H1 (cell line): ENCODE measurements at regions not wholly inside any gene's neighbourhood (a gene's known extent, or its start where the extent isn't known, plus 50 kb on each side); places are given as distances from the start of the nearest gene placed in this dataset.

Source experiments
- CTCF ChIA-PET: fragments of 300-600 bp; sonication (Branson Sonifier 250); formaldehyde crosslinking; loops from one replicate; lab custom pipeline; 2021; ENCODE audit not compliant: partially characterized antibody; lab: Charles Lee
- POLR2A ChIA-PET: fragments of 300-600 bp; sonication (Branson Sonifier 250); formaldehyde crosslinking; loops from one replicate; lab custom pipeline; 2021; ENCODE audit warnings: inconsistent platforms; ENCODE audit not compliant: partially characterized antibody; lab: Charles Lee
- DNase-seq, 2 experiments: peaks; one replicate each; pipeline versions ENCODE4 v3.0.0 to v3.0.0-alpha.2; 2010 to 2022; ENCODE audit warnings: low spot score in 2 of 2, low read depth in 1 of 2, mixed read lengths in 1 of 2
- FAIRE-seq: peaks from 2 replicates; lab custom pipeline; 2011; peaks lifted over from hg19 to GRCh38; lab: Jason Lieb, UNC
- H2AFZ ChIP-seq: 2 replicates; pipeline ENCODE4 v1.8.1; 2012; ENCODE audit warnings: low read length, inconsistent platforms
- H2AK5ac ChIP-seq: 2 replicates; pipeline ENCODE4 v1.6.1; 2013; ENCODE audit warnings: low read depth, low read length
- H2BK120ac ChIP-seq: replicated peaks from 2 replicates; pipeline ENCODE3; 2013; ENCODE audit warnings: low read depth, low read length, inconsistent platforms
- H2BK12ac ChIP-seq: 2 replicates; pipeline ENCODE4 v1.6.1; 2013; ENCODE audit warnings: low read depth, low read length
- H2BK15ac ChIP-seq: 2 replicates; pipeline ENCODE4 v1.6.1; 2013; ENCODE audit warnings: low read length
- H2BK20ac ChIP-seq: 2 replicates; pipeline ENCODE4 v1.6.1; 2013; ENCODE audit warnings: low read length
- H2BK5ac ChIP-seq: 2 replicates; pipeline ENCODE4 v1.6.1; 2013; ENCODE audit warnings: low read depth, low read length
- H3K14ac ChIP-seq: 2 replicates; pipeline ENCODE4 v1.6.1; 2013; ENCODE audit warnings: inconsistent platforms; ENCODE audit not compliant: insufficient read length
- H3K18ac ChIP-seq: 2 replicates; pipeline ENCODE4 v1.6.1; 2013; ENCODE audit warnings: low read length; ENCODE audit errors: extremely low read depth
- H3K23ac ChIP-seq: 2 replicates; pipeline ENCODE4 v1.6.1; 2013; ENCODE audit warnings: inconsistent platforms; ENCODE audit not compliant: insufficient read length
- H3K23me2 ChIP-seq: 2 replicates; pipeline ENCODE4 v1.6.1; 2013; ENCODE audit warnings: low read depth, low read length
- H3K27ac ChIP-seq: 2 replicates; pipeline ENCODE4 v1.6.1; 2011; ENCODE audit warnings: low read depth, low read length, inconsistent platforms
- H3K27me3 ChIP-seq, 4 experiments: replicated peaks in 1 of 4; 1 replicate in 1 of 4; 2 replicates in 3 of 4; pipeline versions ENCODE4 v1.6.1 to v1.8.1; 2011 to 2013; ENCODE audit warnings: low read length in 3 of 4, mild to moderate bottlenecking in 3 of 4, inconsistent platforms in 2 of 4, mixed read lengths in 2 of 4, moderate library complexity in 1 of 4; ENCODE audit not compliant: control insufficient read depth in 3 of 4, insufficient read depth in 3 of 4; ENCODE audit errors: extremely low read depth in 1 of 4
- H3K36me3 ChIP-seq, 4 experiments: 2 replicates each; pipeline versions ENCODE4 v1.6.1 to v1.8.1; 2011 to 2013; ENCODE audit warnings: mild to moderate bottlenecking in 4 of 4, low read length in 3 of 4, moderate library complexity in 2 of 4, control low read depth in 1 of 4, inconsistent platforms in 1 of 4; ENCODE audit not compliant: insufficient read depth in 4 of 4, control insufficient read depth in 2 of 4
- H3K4ac ChIP-seq: replicated peaks from 2 replicates; pipeline ENCODE3; 2013; ENCODE audit warnings: low read length, low read depth, mixed read lengths, inconsistent platforms; ENCODE audit not compliant: insufficient read length
- H3K4me1 ChIP-seq, 4 experiments: replicated peaks in 1 of 4; 1 replicate in 1 of 4; 2 replicates in 3 of 4; pipeline versions ENCODE4 v1.6.1 to v1.8.1; 2011 to 2013; ENCODE audit warnings: low read length in 3 of 4, inconsistent platforms in 2 of 4, mixed read lengths in 1 of 4; ENCODE audit not compliant: insufficient read depth in 4 of 4, control insufficient read depth in 3 of 4
- H3K4me2 ChIP-seq, 2 experiments: 2 replicates each; pipeline versions ENCODE4 v1.6.1 to v1.8.1; 2011 to 2013; ENCODE audit warnings: low read depth in 2 of 2, low read length in 2 of 2, control low read depth in 1 of 2, inconsistent platforms in 1 of 2, mild to moderate bottlenecking in 1 of 2; ENCODE audit not compliant: insufficient read depth in 1 of 2
- H3K4me3 ChIP-seq, 4 experiments: fragments of 200-600, 300-600 bp in 1 of 4; sonication (generic), shearing (Covaris generic), sonication (Bioruptor Twin) in 1 of 4; 2 replicates each; pipeline versions ENCODE4 v1.5.1 to v1.8.1; 2011 to 2016; ENCODE audit warnings: low read length in 4 of 4, low read depth in 3 of 4, control low read depth in 2 of 4, inconsistent platforms in 2 of 4, mild to moderate bottlenecking in 2 of 4, mixed read lengths in 1 of 4, moderate library complexity in 1 of 4; ENCODE audit not compliant: insufficient read depth in 2 of 4; ENCODE audit errors: extremely low read depth in 1 of 4
- H3K56ac ChIP-seq: replicated peaks from 2 replicates; pipeline ENCODE3; 2013; ENCODE audit warnings: low read depth, mild to moderate bottlenecking, mixed read lengths, low read length, inconsistent platforms; ENCODE audit not compliant: insufficient read length
- H3K79me1 ChIP-seq: 2 replicates; pipeline ENCODE4 v1.6.1; 2013; ENCODE audit warnings: low read depth, low read length, control low read depth
- H3K79me2 ChIP-seq, 2 experiments: 2 replicates each; pipeline versions ENCODE4 v1.6.1 to v1.8.1; 2012 to 2013; ENCODE audit warnings: low read length in 2 of 2, mild to moderate bottlenecking in 2 of 2, inconsistent platforms in 1 of 2; ENCODE audit not compliant: insufficient read depth in 2 of 2, control insufficient read depth in 1 of 2
- H3K9ac ChIP-seq, 4 experiments: replicated peaks in 1 of 4; 1 replicate in 1 of 4; 2 replicates in 3 of 4; pipeline versions ENCODE4 v1.6.1 to v1.8.1; 2011 to 2013; ENCODE audit warnings: low read depth in 3 of 4, low read length in 3 of 4, control low read depth in 2 of 4, mild to moderate bottlenecking in 2 of 4, moderate library complexity in 2 of 4, inconsistent platforms in 1 of 4; ENCODE audit errors: extremely low read depth in 1 of 4
- H3K9me3 ChIP-seq, 2 experiments: 2 replicates each; pipeline versions ENCODE4 v1.6.1 to v1.8.1; 2012 to 2013; ENCODE audit warnings: mild to moderate bottlenecking in 2 of 2, moderate library complexity in 2 of 2, control low read depth in 1 of 2, inconsistent platforms in 1 of 2, low read depth in 1 of 2, low read length in 1 of 2, mixed read lengths in 1 of 2; ENCODE audit not compliant: insufficient read depth in 2 of 2
- H4K20me1 ChIP-seq, 2 experiments: replicated peaks in 1 of 2; 2 replicates each; pipeline versions ENCODE3 to v1.8.1; 2011 to 2013; ENCODE audit warnings: inconsistent platforms in 2 of 2, low read length in 2 of 2, mild to moderate bottlenecking in 1 of 2; ENCODE audit not compliant: insufficient read depth in 2 of 2, control insufficient read depth in 1 of 2
- H4K5ac ChIP-seq: 2 replicates; pipeline ENCODE4 v1.6.1; 2013; ENCODE audit warnings: low read length, low read depth, mixed read lengths, inconsistent platforms; ENCODE audit not compliant: insufficient read length
- H4K8ac ChIP-seq: 2 replicates; pipeline ENCODE4 v1.8.0; 2013; ENCODE audit warnings: mild to moderate bottlenecking, moderate library complexity, low read length, inconsistent platforms; ENCODE audit not compliant: insufficient read depth; ENCODE audit errors: extremely low read depth
- H4K91ac ChIP-seq: replicated peaks from 2 replicates; pipeline ENCODE3; 2013; ENCODE audit warnings: low read length, mixed read lengths, inconsistent platforms; ENCODE audit not compliant: insufficient read length
- E2F6 ChIP-seq: IDR thresholded peaks from 2 replicates; pipeline ENCODE4 v1.6.1; 2012; ENCODE audit warnings: inconsistent platforms
- SRF ChIP-seq: IDR thresholded peaks from 2 replicates; pipeline ENCODE4 v1.6.1; 2011; ENCODE audit warnings: mild to moderate bottlenecking, low read depth, low read length, moderate library complexity
- SUZ12 ChIP-seq: fragments of 200-600 bp; sonication (generic); IDR thresholded peaks from 2 replicates; pipeline ENCODE4 v1.6.1; 2012; ENCODE audit warnings: mild to moderate bottlenecking, inconsistent platforms, low read length, moderate library complexity, mixed read lengths
- ZNF274 ChIP-seq: IDR thresholded peaks from 2 replicates; pipeline ENCODE4 v1.7.0; 2012; ENCODE audit warnings: low read length, borderline replicate concordance; ENCODE audit errors: extremely low read depth
- WGBS, 2 experiments: shearing (Covaris generic) in 1 of 2; methylation state at CpG; one replicate each; pipeline versions ENCODE4 v1.1.6 to v1.1.7; 2013 to 2015; ENCODE audit warnings: low lambda C conversion rate in 2 of 2, mixed read lengths in 2 of 2, inconsistent platforms in 1 of 2, low coverage in 1 of 2, missing lambda C conversion rate in 1 of 2; ENCODE audit not compliant: insufficient replicate concordance in 2 of 2, insufficient coverage in 1 of 2, insufficient read length in 1 of 2; ENCODE audit errors: extremely low coverage in 1 of 2, missing lambda C conversion rate in 1 of 2; 5-methylcytosine and 5-hydroxymethylcytosine counted together
- TF ChIP-seq, protein P1 (sequence below): IDR thresholded peaks from 2 replicates; pipeline ENCODE4 v1.6.1; 2011; ENCODE audit warnings: low read depth, mild to moderate bottlenecking, low read length; ENCODE audit not compliant: insufficient read depth

DNA sequence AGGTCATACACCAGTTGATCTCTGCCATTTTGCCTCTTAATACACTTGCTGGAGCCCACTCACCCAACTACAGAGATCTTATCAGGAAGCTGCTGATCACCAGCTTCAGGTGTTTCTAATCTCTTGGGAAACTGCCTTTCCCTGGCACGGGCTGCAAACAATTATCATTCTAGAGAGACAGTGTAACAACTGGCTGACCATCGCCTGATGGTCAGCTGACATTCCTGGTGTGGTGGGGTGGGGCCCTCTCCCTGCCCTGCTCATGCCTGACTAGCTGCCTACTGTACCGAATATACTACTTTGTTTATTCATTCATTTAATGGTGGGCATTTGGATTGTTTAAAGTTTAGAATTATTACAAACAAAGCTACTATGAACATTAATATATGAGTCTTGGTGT lies 311.5 kb downstream of the CBLN2 start:
- Histone ChIP-seq H3K27me3 (no peaks in the 10 kb centered on the region), H3K9ac (no peak overlapping the region), H3K4ac (no peak overlapping the region), H3K14ac (no peak overlapping the region), H4K5ac (no peak overlapping the region), H3K27ac (no peak overlapping the region), H3K56ac (no peak overlapping the region), H2BK15ac (no peak overlapping the region), H4K8ac (no peak overlapping the region), H2BK20ac (no peak overlapping the region), H3K79me2 (no peaks in the 10 kb centered on the region), H3K9me3 (peaks cover 30 to 40% of the 10 kb centered on the region in 2 experiments), H3K23me2 (no peaks in the 10 kb centered on the region), H4K20me1 (no peaks in the 10 kb centered on the region), H2BK12ac (no peak overlapping the region), H3K23ac (no peak overlapping the region), H2AK5ac (no peak overlapping the region), H2BK5ac (no peak overlapping the region), H4K91ac (no peak overlapping the region), H2BK120ac (no peak overlapping the region), H3K4me3 (no peak overlapping the region), H3K79me1 (no peaks in the 10 kb centered on the region), H3K4me1 (no peaks in the 10 kb centered on the region), H2AFZ (no peak overlapping the region), H3K4me2 (no peak overlapping the region), H3K18ac (no peak overlapping the region), H3K36me3 (no peaks in the 10 kb centered on the region; a peak in 1 of 8 replicates)
- POLR2A ChIA-PET: no interaction called here
- CTCF ChIA-PET: interaction anchor here (1.5 kb wide), 1 partner anchor 11 kb away, joined by 5 read pairs; no protein-coding TSS in a partner anchor
- DNase-seq (no peak), FAIRE-seq (no peak)
- WGBS, 2 experiments: 78% methylated on average over 3 of the region's 3 CpGs; no CpG with 5 or more reads in 1 of the 2 experiments
- TF ChIP-seq, protein P1, sequence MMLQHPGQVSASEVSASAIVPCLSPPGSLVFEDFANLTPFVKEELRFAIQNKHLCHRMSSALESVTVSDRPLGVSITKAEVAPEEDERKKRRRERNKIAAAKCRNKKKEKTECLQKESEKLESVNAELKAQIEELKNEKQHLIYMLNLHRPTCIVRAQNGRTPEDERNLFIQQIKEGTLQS: no peak
- TF ChIP-seq SRF (no peak), SUZ12 (no peak), E2F6 (no peak), ZNF274 (no peak)
